ENCODE measurements at regions not wholly inside any gene's neighbourhood (a gene's known extent, or its start where the extent isn't known, plus 50 kb on each side); places are given as distances from the start of the nearest gene placed in this dataset.

- Histone ChIP-seq H3K4me3 (ENCODE audit: low read depth in 2 of 2, low read length in 1 of 2) (no peak overlapping the region), H3K9ac (no peak overlapping the region), H3K4me2 (no peak overlapping the region), H3K9me3 (no peaks in the 10 kb centered on the region), H2AFZ (ENCODE audit: low read depth) (no peak overlapping the region), H3K36me3 (replicated peaks in 1 of 2; ENCODE audit: control insufficient read depth in 1 of 2, insufficient read depth in 2 of 2, low read length in 1 of 2) (no peaks in the 10 kb centered on the region), H4K20me1 (ENCODE audit: insufficient read depth) (no peaks in the 10 kb centered on the region), H3K79me2 (ENCODE audit: insufficient read depth) (no peaks in the 10 kb centered on the region), H3K27me3 (ENCODE audit: insufficient read depth) (no peaks in the 10 kb centered on the region), H3K4me1 (ENCODE audit: control insufficient read depth in 1 of 2, insufficient read depth in 2 of 2, low read depth in 1 of 2, low read length in 1 of 2) (peaks cover 0 to 16% of the 10 kb centered on the region in 2 experiments; a peak in 1 of 4 replicates), H3F3A (replicated peaks; ENCODE audit: insufficient read depth) (no peaks in the 10 kb centered on the region), H3K27ac (ENCODE audit: low read depth in 2 of 2, low read length in 1 of 2) (no peak overlapping the region), H3K9me2 (no peaks in the 10 kb centered on the region)
- no peak for TF ChIP-seq FOSL2 (IDR thresholded peaks at IDR 0.05; ENCODE audit: borderline replicate concordance, low read depth)
- TF ChIP-seq, protein P1, sequence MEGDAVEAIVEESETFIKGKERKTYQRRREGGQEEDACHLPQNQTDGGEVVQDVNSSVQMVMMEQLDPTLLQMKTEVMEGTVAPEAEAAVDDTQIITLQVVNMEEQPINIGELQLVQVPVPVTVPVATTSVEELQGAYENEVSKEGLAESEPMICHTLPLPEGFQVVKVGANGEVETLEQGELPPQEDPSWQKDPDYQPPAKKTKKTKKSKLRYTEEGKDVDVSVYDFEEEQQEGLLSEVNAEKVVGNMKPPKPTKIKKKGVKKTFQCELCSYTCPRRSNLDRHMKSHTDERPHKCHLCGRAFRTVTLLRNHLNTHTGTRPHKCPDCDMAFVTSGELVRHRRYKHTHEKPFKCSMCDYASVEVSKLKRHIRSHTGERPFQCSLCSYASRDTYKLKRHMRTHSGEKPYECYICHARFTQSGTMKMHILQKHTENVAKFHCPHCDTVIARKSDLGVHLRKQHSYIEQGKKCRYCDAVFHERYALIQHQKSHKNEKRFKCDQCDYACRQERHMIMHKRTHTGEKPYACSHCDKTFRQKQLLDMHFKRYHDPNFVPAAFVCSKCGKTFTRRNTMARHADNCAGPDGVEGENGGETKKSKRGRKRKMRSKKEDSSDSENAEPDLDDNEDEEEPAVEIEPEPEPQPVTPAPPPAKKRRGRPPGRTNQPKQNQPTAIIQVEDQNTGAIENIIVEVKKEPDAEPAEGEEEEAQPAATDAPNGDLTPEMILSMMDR (IDR thresholded peaks at IDR 0.05) = no peak
- TF ChIP-seq, protein P2, sequence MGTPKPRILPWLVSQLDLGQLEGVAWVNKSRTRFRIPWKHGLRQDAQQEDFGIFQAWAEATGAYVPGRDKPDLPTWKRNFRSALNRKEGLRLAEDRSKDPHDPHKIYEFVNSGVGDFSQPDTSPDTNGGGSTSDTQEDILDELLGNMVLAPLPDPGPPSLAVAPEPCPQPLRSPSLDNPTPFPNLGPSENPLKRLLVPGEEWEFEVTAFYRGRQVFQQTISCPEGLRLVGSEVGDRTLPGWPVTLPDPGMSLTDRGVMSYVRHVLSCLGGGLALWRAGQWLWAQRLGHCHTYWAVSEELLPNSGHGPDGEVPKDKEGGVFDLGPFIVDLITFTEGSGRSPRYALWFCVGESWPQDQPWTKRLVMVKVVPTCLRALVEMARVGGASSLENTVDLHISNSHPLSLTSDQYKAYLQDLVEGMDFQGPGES (IDR thresholded peaks at IDR 0.05; ENCODE audit: low read depth, low read length) = no peak
- no peak for TF ChIP-seq RAD21 (IDR thresholded peaks at IDR 0.05; ENCODE audit: low read length)
- TF ChIP-seq TAF1 (IDR thresholded peaks at IDR 0.05; ENCODE audit: borderline replicate concordance, low read depth, low read length) = no peak
- no peak for TF ChIP-seq NFIC (IDR thresholded peaks at IDR 0.05; ENCODE audit: borderline replicate concordance)
- no peak for TF ChIP-seq JUND (IDR thresholded peaks at IDR 0.05)
- TF ChIP-seq YY1 (IDR thresholded peaks at IDR 0.05; ENCODE audit: low read depth) = no peak
- no peak for TF ChIP-seq USF2 (IDR thresholded peaks at IDR 0.05; ENCODE audit: borderline replicate concordance, low read depth, low read length)
- TF ChIP-seq SIN3A (IDR thresholded peaks at IDR 0.05; ENCODE audit: borderline replicate concordance, low read depth, low read length) = no peak
- TF ChIP-seq MXI1 (IDR thresholded peaks at IDR 0.05; ENCODE audit: low read depth, low read length) = no peak
- TF ChIP-seq EZH2phosphoT487 (IDR thresholded peaks at IDR 0.05; ENCODE audit: borderline replicate concordance, low read depth) = no peak
- no peak for TF ChIP-seq FOXJ3 (CRISPR knock-in tag; IDR thresholded peaks at IDR 0.05)
- TF ChIP-seq MEF2A (IDR thresholded peaks at IDR 0.05; ENCODE audit: borderline replicate concordance, low read depth) = no peak
- no peak for TF ChIP-seq POLR2AphosphoS5 (IDR thresholded peaks at IDR 0.05; ENCODE audit: low read depth, low read length)
- no peak for TF ChIP-seq ELF1 (IDR thresholded peaks at IDR 0.05)
- no peak for TF ChIP-seq EP300 (IDR thresholded peaks at IDR 0.05; ENCODE audit: borderline replicate concordance in 1 of 2, low read depth in 1 of 2, low read length in 1 of 2)
- no peak for TF ChIP-seq RCOR1 (IDR thresholded peaks at IDR 0.05; ENCODE audit: low read length)
- ChIA-PET POLR2A (no interaction called here), CTCF (interaction anchor here (1.0 kb wide), 1 partner anchor 104 kb away, joined by 3 read pairs; no protein-coding TSS in a partner anchor)
- WGBS (ENCODE audit: low lambda C conversion rate) = 46% methylated on average over 3 of the region's 3 CpGs
- DNase-seq = no peak
Observed at GRCh38 chr9:89697553-89697952, 92.7 kb downstream of the GADD45G start.

All from SK-N-SH (cell line).